ENCODE measurements at regions not wholly inside any gene's neighbourhood (a gene's known extent, or its start where the extent isn't known, plus 50 kb on each side); places are given as distances from the start of the nearest gene placed in this dataset.

- H3K4me3 ChIP-seq = no peak overlapping the region
- no peaks in the 10 kb centered on the region for H3K9me3 ChIP-seq
- no peaks in the 10 kb centered on the region for H3K36me3 ChIP-seq
- intact Hi-C loops (cut with DNase I) = no loop called here
- H3K27me3 ChIP-seq (replicated peaks; ENCODE audit: insufficient read depth) = no peaks in the 10 kb centered on the region
- 37% methylated on average over 7 of the region's 7 CpGs for WGBS
- DNase-seq (ENCODE audit: low spot score) = no peak
- H3K27ac ChIP-seq = no peak overlapping the region
- TF ChIP-seq CTCF (IDR thresholded peaks at IDR 0.05) = no peak
- TF ChIP-seq POLR2AphosphoS5 (IDR thresholded peaks at IDR 0.05) = no peak
- TF ChIP-seq POLR2A (IDR thresholded peaks at IDR 0.05) = no peak
- H3K4me1 ChIP-seq (replicated peaks) = no peaks in the 10 kb centered on the region
Observed at GRCh38 chr2:228956701-228957474, 314.2 kb downstream of the PID1 start.

GRCh38 chr2:228949831-228950230 is 321.3 kb downstream of the PID1 start:
- H3K36me3 ChIP-seq = no peaks in the 10 kb centered on the region
- H3K27ac ChIP-seq = no peak overlapping the region
- no peak overlapping the region for H3K4me3 ChIP-seq
- no peaks in the 10 kb centered on the region for H3K27me3 ChIP-seq (replicated peaks; ENCODE audit: insufficient read depth)
- TF ChIP-seq POLR2A (IDR thresholded peaks at IDR 0.05) (no peak), CTCF (IDR thresholded peaks at IDR 0.05) (no peak)
- DNase-seq (ENCODE audit: low spot score) = no peak
- H3K9me3 ChIP-seq = no peaks in the 10 kb centered on the region
- intact Hi-C loops (cut with DNase I) = no loop called here
- H3K4me1 ChIP-seq (replicated peaks) = no peaks in the 10 kb centered on the region

GRCh38 chr2:228945710-228946109 is 325.4 kb downstream of the PID1 start:
- DNase-seq (ENCODE audit: low spot score) = no peak
- Histone ChIP-seq H3K36me3 (no peaks in the 10 kb centered on the region), H3K9me3 (no peaks in the 10 kb centered on the region), H3K27ac (no peak overlapping the region), H3K4me1 (replicated peaks) (no peaks in the 10 kb centered on the region), H3K27me3 (replicated peaks; ENCODE audit: insufficient read depth) (no peaks in the 10 kb centered on the region), H3K4me3 (no peak overlapping the region)
- WGBS = 63% methylated on average over 1 of the region's 1 CpG
- TF ChIP-seq POLR2AphosphoS5 (IDR thresholded peaks at IDR 0.05) (no peak), CTCF (IDR thresholded peaks at IDR 0.05) (no peak), POLR2A (IDR thresholded peaks at IDR 0.05) (no peak)
- intact Hi-C loops (cut with DNase I) = no loop called here

- H3K4me3 ChIP-seq = no peak overlapping the region
Observed at GRCh38 chr2:228942856-228943255, 328.2 kb downstream of the PID1 start.

More at GRCh38 chr2:228942856-228943255, 328.2 kb downstream of the PID1 start:
- DNase-seq (ENCODE audit: low spot score) = no peak
- Histone ChIP-seq H3K36me3 (no peaks in the 10 kb centered on the region), H3K27me3 (replicated peaks; ENCODE audit: insufficient read depth) (no peaks in the 10 kb centered on the region), H3K9me3 (no peaks in the 10 kb centered on the region), H3K4me1 (replicated peaks) (no peaks in the 10 kb centered on the region), H3K27ac (no peak overlapping the region)
- TF ChIP-seq POLR2A (IDR thresholded peaks at IDR 0.05) = no peak
- TF ChIP-seq POLR2AphosphoS5 (IDR thresholded peaks at IDR 0.05) = no peak
- no peak for TF ChIP-seq CTCF (IDR thresholded peaks at IDR 0.05)
- intact Hi-C loops (cut with DNase I) = no loop called here
- 88% methylated on average over 2 of the region's 2 CpGs for WGBS
